ENCODE measurements at regions not wholly inside any gene's neighbourhood (a gene's known extent, or its start where the extent isn't known, plus 50 kb on each side); places are given as distances from the start of the nearest gene placed in this dataset.
"Not testable (repeated sequence)": the region's sequence is repeated elsewhere in the genome, so short reads cannot be mapped to it uniquely, and the experiment has no call there.

- no peaks in the 10 kb centered on the region for H3K9me3 ChIP-seq (ENCODE audit: control insufficient read depth, insufficient read depth, low read length)
- H3K36me3 ChIP-seq (ENCODE audit: control insufficient read depth, insufficient read depth, low read length), result no peaks in the 10 kb centered on the region
- no peak overlapping the region for H3K4me3 ChIP-seq (ENCODE audit: low read depth, low read length)
- no peaks in the 10 kb centered on the region; the same call in 1 of the 2 replicates for H3K4me1 ChIP-seq (ENCODE audit: control insufficient read depth, insufficient read depth, low read length)
- no peak overlapping the region for H3K9ac ChIP-seq (ENCODE audit: low read depth, low read length)
- H3K27me3 ChIP-seq (ENCODE audit: control insufficient read depth, insufficient read depth, low read length), result no peaks in the 10 kb centered on the region
- H3K27ac ChIP-seq (ENCODE audit: low read depth, low read length), result no peak overlapping the region
Observed at GRCh38 chr1:157356601-157357000, 195.7 kb downstream of the FCRL5 start.

GRCh38 chr1:157353546-157353945 lies 198.8 kb downstream of the FCRL5 start:
- Histone ChIP-seq H3K4me3 (ENCODE audit: low read depth, low read length) (no peak overlapping the region), H3K27ac (ENCODE audit: low read depth, low read length) (no peak overlapping the region), H3K4me1 (ENCODE audit: control insufficient read depth, insufficient read depth, low read length) (no peaks in the 10 kb centered on the region), H3K9ac (ENCODE audit: low read depth, low read length) (no peak overlapping the region), H3K27me3 (ENCODE audit: control insufficient read depth, insufficient read depth, low read length) (no peaks in the 10 kb centered on the region), H3K36me3 (ENCODE audit: control insufficient read depth, insufficient read depth, low read length) (no peaks in the 10 kb centered on the region), H3K9me3 (ENCODE audit: control insufficient read depth, insufficient read depth, low read length) (no peaks in the 10 kb centered on the region)

GRCh38 chr1:157352817-157353408 lies 199.4 kb downstream of the FCRL5 start:
- H3K27ac ChIP-seq (ENCODE audit: low read depth, low read length), result no peak overlapping the region
- H3K9me3 ChIP-seq (ENCODE audit: control insufficient read depth, insufficient read depth, low read length), result no peaks in the 10 kb centered on the region
- H3K27me3 ChIP-seq (ENCODE audit: control insufficient read depth, insufficient read depth, low read length), result no peaks in the 10 kb centered on the region
- H3K4me3 ChIP-seq (ENCODE audit: low read depth, low read length), result no peak overlapping the region
- H3K4me1 ChIP-seq (ENCODE audit: control insufficient read depth, insufficient read depth, low read length), result no peaks in the 10 kb centered on the region
- no peaks in the 10 kb centered on the region for H3K36me3 ChIP-seq (ENCODE audit: control insufficient read depth, insufficient read depth, low read length)
- no peak overlapping the region for H3K9ac ChIP-seq (ENCODE audit: low read depth, low read length)

GRCh38 chr1:157352216-157352615 lies 200.1 kb downstream of the FCRL5 start:
- H3K4me3 ChIP-seq (ENCODE audit: low read depth, low read length), result no peak overlapping the region
- H3K9ac ChIP-seq (ENCODE audit: low read depth, low read length), result no peak overlapping the region
- no peaks in the 10 kb centered on the region for H3K36me3 ChIP-seq (ENCODE audit: control insufficient read depth, insufficient read depth, low read length)
- H3K4me1 ChIP-seq (ENCODE audit: control insufficient read depth, insufficient read depth, low read length), result no peaks in the 10 kb centered on the region
- H3K9me3 ChIP-seq (ENCODE audit: control insufficient read depth, insufficient read depth, low read length), result no peaks in the 10 kb centered on the region
- no peak overlapping the region for H3K27ac ChIP-seq (ENCODE audit: low read depth, low read length)
- H3K27me3 ChIP-seq (ENCODE audit: control insufficient read depth, insufficient read depth, low read length), result no peaks in the 10 kb centered on the region

- not testable (repeated sequence) for H3K9ac ChIP-seq (ENCODE audit: low read depth, low read length); H3K27ac ChIP-seq (ENCODE audit: low read depth, low read length); H3K4me1 ChIP-seq (ENCODE audit: control insufficient read depth, insufficient read depth, low read length); H3K4me3 ChIP-seq (ENCODE audit: low read depth, low read length); H3K27me3 ChIP-seq (ENCODE audit: control insufficient read depth, insufficient read depth, low read length); H3K9me3 ChIP-seq (ENCODE audit: control insufficient read depth, insufficient read depth, low read length); H3K36me3 ChIP-seq (ENCODE audit: control insufficient read depth, insufficient read depth, low read length)
Observed at GRCh38 chr1:157351800-157352199, 200.5 kb downstream of the FCRL5 start.

GRCh38 chr1:157348538-157349480 lies 203.5 kb downstream of the FCRL5 start:
- Histone ChIP-seq H3K27me3 (ENCODE audit: control insufficient read depth, insufficient read depth, low read length) (no peaks in the 10 kb centered on the region), H3K4me3 (ENCODE audit: low read depth, low read length) (no peak overlapping the region), H3K9ac (ENCODE audit: low read depth, low read length) (no peak overlapping the region), H3K9me3 (ENCODE audit: control insufficient read depth, insufficient read depth, low read length) (no peaks in the 10 kb centered on the region), H3K4me1 (ENCODE audit: control insufficient read depth, insufficient read depth, low read length) (no peaks in the 10 kb centered on the region), H3K36me3 (ENCODE audit: control insufficient read depth, insufficient read depth, low read length) (no peaks in the 10 kb centered on the region), H3K27ac (ENCODE audit: low read depth, low read length) (no peak overlapping the region)

- Histone ChIP-seq H3K27ac (ENCODE audit: low read depth, low read length) (no peak overlapping the region), H3K9me3 (ENCODE audit: control insufficient read depth, insufficient read depth, low read length) (no peaks in the 10 kb centered on the region), H3K36me3 (ENCODE audit: control insufficient read depth, insufficient read depth, low read length) (no peaks in the 10 kb centered on the region), H3K4me1 (ENCODE audit: control insufficient read depth, insufficient read depth, low read length) (no peaks in the 10 kb centered on the region), H3K9ac (ENCODE audit: low read depth, low read length) (no peak overlapping the region), H3K27me3 (ENCODE audit: control insufficient read depth, insufficient read depth, low read length) (no peaks in the 10 kb centered on the region), H3K4me3 (ENCODE audit: low read depth, low read length) (no peak overlapping the region)
Observed at GRCh38 chr1:157347506-157347905, 204.8 kb downstream of the FCRL5 start.

- H3K4me1 ChIP-seq (ENCODE audit: control insufficient read depth, insufficient read depth, low read length); H3K4me3 ChIP-seq (ENCODE audit: low read depth, low read length); H3K9me3 ChIP-seq (ENCODE audit: control insufficient read depth, insufficient read depth, low read length); H3K9ac ChIP-seq (ENCODE audit: low read depth, low read length); H3K36me3 ChIP-seq (ENCODE audit: control insufficient read depth, insufficient read depth, low read length); H3K27me3 ChIP-seq (ENCODE audit: control insufficient read depth, insufficient read depth, low read length); H3K27ac ChIP-seq (ENCODE audit: low read depth, low read length): not testable (repeated sequence)
Observed at GRCh38 chr1:157337785-157338184, 199.6 kb upstream of the ETV3 start.

- Histone ChIP-seq H3K4me3 (ENCODE audit: low read depth, low read length) (no peak overlapping the region), H3K36me3 (ENCODE audit: control insufficient read depth, insufficient read depth, low read length) (no peaks in the 10 kb centered on the region), H3K27me3 (ENCODE audit: control insufficient read depth, insufficient read depth, low read length) (no peaks in the 10 kb centered on the region), H3K9ac (ENCODE audit: low read depth, low read length) (no peak overlapping the region), H3K27ac (ENCODE audit: low read depth, low read length) (no peak overlapping the region), H3K4me1 (ENCODE audit: control insufficient read depth, insufficient read depth, low read length) (no peaks in the 10 kb centered on the region), H3K9me3 (ENCODE audit: control insufficient read depth, insufficient read depth, low read length) (peaks cover under 1% of the 10 kb centered on the region; the same call in 1 of the 2 replicates)
Observed at GRCh38 chr1:157335056-157335455, 196.9 kb upstream of the ETV3 start.

GRCh38 chr1:157334041-157334440 lies 195.8 kb upstream of the ETV3 start:
- no peak overlapping the region for H3K27ac ChIP-seq (ENCODE audit: low read depth, low read length)
- no peaks in the 10 kb centered on the region for H3K36me3 ChIP-seq (ENCODE audit: control insufficient read depth, insufficient read depth, low read length)
- no peak overlapping the region for H3K4me3 ChIP-seq (ENCODE audit: low read depth, low read length)
- no peaks in the 10 kb centered on the region for H3K4me1 ChIP-seq (ENCODE audit: control insufficient read depth, insufficient read depth, low read length)
- peaks cover 6% of the 10 kb centered on the region for H3K9me3 ChIP-seq (ENCODE audit: control insufficient read depth, insufficient read depth, low read length)
- no peak overlapping the region for H3K9ac ChIP-seq (ENCODE audit: low read depth, low read length)
- H3K27me3 ChIP-seq (ENCODE audit: control insufficient read depth, insufficient read depth, low read length), result no peaks in the 10 kb centered on the region

- not testable (repeated sequence) for H3K9ac ChIP-seq (ENCODE audit: low read depth, low read length); H3K27me3 ChIP-seq (ENCODE audit: control insufficient read depth, insufficient read depth, low read length); H3K4me3 ChIP-seq (ENCODE audit: low read depth, low read length); H3K9me3 ChIP-seq (ENCODE audit: control insufficient read depth, insufficient read depth, low read length); H3K36me3 ChIP-seq (ENCODE audit: control insufficient read depth, insufficient read depth, low read length); H3K27ac ChIP-seq (ENCODE audit: low read depth, low read length)
- H3K4me1 ChIP-seq (ENCODE audit: control insufficient read depth, insufficient read depth, low read length), result peaks cover 25% of the 10 kb centered on the region
Observed at GRCh38 chr1:157330177-157330576, 192.0 kb upstream of the ETV3 start.
